ENCODE measurements at regions not wholly inside any gene's neighbourhood (a gene's known extent, or its start where the extent isn't known, plus 50 kb on each side); places are given as distances from the start of the nearest gene placed in this dataset.
"Not testable (repeated sequence)": the region's sequence is repeated elsewhere in the genome, so short reads cannot be mapped to it uniquely, and the experiment has no call there.

GRCh38 chr16:87156195-87156594, 161.0 kb downstream of the C16orf95 start:
- Histone ChIP-seq H3K4me1 (no peaks in the 10 kb centered on the region), H3K36me3 (no peaks in the 10 kb centered on the region), H3K27ac (no peak overlapping the region), H3K4me3 (no peak overlapping the region), H3K9me3 (no peaks in the 10 kb centered on the region), H3K27me3 (no peaks in the 10 kb centered on the region)
- TF ChIP-seq CTCF (IDR thresholded peaks at IDR 0.05): no peak
- no peak for DNase-seq (ENCODE audit: low spot score)

- Histone ChIP-seq H3K27me3 (no peaks in the 10 kb centered on the region), H3K9me3 (no peaks in the 10 kb centered on the region), H3K4me1 (no peaks in the 10 kb centered on the region), H3K4me3 (no peak overlapping the region), H3K36me3 (no peaks in the 10 kb centered on the region), H3K27ac (no peak overlapping the region)
- no peak for DNase-seq (ENCODE audit: low spot score)
- TF ChIP-seq CTCF (IDR thresholded peaks at IDR 0.05): no peak
Measured at GRCh38 chr16:87160234-87160636, 157.0 kb downstream of the C16orf95 start.

- H3K36me3 ChIP-seq: no peaks in the 10 kb centered on the region
- no peaks in the 10 kb centered on the region for H3K9me3 ChIP-seq
- no peak overlapping the region for H3K4me3 ChIP-seq
- H3K27ac ChIP-seq: no peak overlapping the region
- no peak for DNase-seq (ENCODE audit: low spot score)
- H3K4me1 ChIP-seq: no peaks in the 10 kb centered on the region
- no peak for TF ChIP-seq CTCF (IDR thresholded peaks at IDR 0.05)
- H3K27me3 ChIP-seq: no peaks in the 10 kb centered on the region
Measured at GRCh38 chr16:87160701-87161337, 156.4 kb downstream of the C16orf95 start.

- H3K27ac ChIP-seq; H3K27me3 ChIP-seq; H3K4me3 ChIP-seq; H3K9me3 ChIP-seq; H3K4me1 ChIP-seq; H3K36me3 ChIP-seq; DNase-seq (ENCODE audit: low spot score): not testable (repeated sequence)
Measured at GRCh38 chr16:87161410-87161809, 155.8 kb downstream of the C16orf95 start.

- no peaks in the 10 kb centered on the region for H3K4me1 ChIP-seq
- H3K27me3 ChIP-seq: no peaks in the 10 kb centered on the region
Measured at GRCh38 chr16:87161822-87162676, 155.1 kb downstream of the C16orf95 start.

GRCh38 chr16:87162799-87163198, 154.4 kb downstream of the C16orf95 start:
- not testable (repeated sequence) for H3K9me3 ChIP-seq; H3K4me3 ChIP-seq; DNase-seq (ENCODE audit: low spot score); H3K36me3 ChIP-seq; H3K27me3 ChIP-seq; H3K27ac ChIP-seq; H3K4me1 ChIP-seq

More at GRCh38 chr16:87161822-87162676, 155.1 kb downstream of the C16orf95 start:
- no peak for DNase-seq (ENCODE audit: low spot score)
- no peak for TF ChIP-seq CTCF (IDR thresholded peaks at IDR 0.05)
- no peak overlapping the region for H3K27ac ChIP-seq
- no peaks in the 10 kb centered on the region for H3K36me3 ChIP-seq
- no peak overlapping the region for H3K4me3 ChIP-seq
- no peaks in the 10 kb centered on the region for H3K9me3 ChIP-seq
